ACHN (cell line): ENCODE measurements at regions not wholly inside any gene's neighbourhood (a gene's known extent, or its start where the extent isn't known, plus 50 kb on each side); places are given as distances from the start of the nearest gene placed in this dataset.

Source experiments
- DNase-seq: peaks from one replicate; pipeline ENCODE4 v3.0.0-alpha.2; 2015
- in situ Hi-C: cut with HindIII; loops from 2 replicates; pipeline ENCODE4 v1.10.0; 2017; ENCODE audit warnings: low sequenced_read_pairs, low pct_ligation_motif_present, low pct_unique_long_range_greater_than_20kb

DNA sequence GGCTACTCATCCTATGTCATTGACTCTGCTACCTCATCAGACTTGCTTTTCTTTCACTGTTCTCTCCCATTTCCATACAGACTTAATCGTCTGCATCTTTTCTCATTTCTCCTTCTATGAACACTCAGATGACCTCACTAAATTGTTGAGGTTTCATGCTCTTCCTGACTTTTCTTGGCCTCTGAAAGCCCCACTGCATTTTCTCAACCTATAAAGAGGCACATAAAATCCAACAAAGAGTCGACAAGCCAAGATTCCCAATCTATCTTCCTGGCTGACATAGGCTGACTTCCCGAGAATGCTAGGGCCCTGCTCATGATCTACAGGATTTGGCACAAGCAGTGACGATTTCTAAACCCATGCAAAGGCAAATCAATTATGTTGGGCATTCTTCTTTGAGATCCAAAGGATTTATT is 280.8 kb upstream of the DPYD start:
- DNase-seq = no peak
- in situ Hi-C loops = no loop called here

DNA sequence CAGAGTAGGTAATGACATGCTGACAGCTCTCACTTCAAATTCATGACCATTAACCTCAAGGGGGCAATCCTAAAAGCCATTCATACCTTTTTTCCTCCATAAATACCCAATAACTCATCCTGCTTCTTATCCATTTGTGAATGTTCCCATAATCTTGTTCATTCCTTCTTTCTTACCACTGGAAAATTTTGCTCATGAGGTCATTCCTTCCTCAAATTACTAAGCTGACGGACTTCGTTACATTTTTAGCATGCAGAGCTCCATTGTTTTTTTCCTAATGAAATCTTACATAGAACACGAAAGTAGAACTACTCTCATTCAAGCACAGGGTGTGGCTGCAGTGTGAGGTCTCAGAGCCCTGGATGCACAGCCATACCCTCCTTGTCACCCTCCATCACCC is 276.5 kb upstream of the DPYD start:
- in situ Hi-C loops = no loop called here

DNA sequence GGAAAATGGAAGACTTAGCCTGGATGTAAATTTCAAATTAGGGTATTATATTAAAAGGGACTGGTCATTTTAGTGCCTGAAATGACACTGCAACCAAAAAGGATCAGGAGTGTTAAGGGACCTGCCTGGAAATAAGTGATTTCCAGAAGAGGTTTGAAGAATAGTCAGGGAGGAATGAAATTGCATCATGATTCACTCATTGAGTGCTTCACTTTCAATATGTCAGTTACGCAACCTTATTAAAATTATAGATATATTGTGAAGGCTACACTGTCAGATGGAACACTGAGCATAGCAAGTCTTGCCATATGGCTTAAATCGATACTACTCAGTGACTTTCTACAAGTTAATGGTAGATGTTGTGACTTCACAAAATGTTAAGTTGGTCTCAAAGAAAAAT is 275.2 kb upstream of the DPYD start:
- no peak for DNase-seq
- in situ Hi-C loops = no loop called here

More for the DNA sequence above, 276.5 kb upstream of the DPYD start:
- no peak for DNase-seq

DNA sequence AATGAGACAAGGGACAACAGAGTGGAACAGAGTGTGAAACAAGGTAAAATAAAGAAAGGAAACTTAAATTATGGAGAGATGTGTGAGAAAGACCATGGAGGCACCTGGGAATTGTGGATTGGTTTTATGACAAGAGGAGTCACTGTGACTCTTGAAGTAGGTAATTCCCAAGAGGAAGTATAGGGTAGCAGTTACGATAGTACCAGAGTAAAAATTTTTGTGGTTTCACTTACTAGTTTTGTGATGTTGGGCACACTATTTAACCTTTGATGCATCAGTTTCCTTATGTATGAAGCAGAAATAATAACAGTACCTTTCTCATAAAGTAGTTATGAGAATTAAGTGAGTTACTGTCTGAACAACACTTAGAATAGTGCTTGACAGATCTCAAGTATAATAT is 267.9 kb upstream of the DPYD start:
- no peak for DNase-seq
- in situ Hi-C loops = no loop called here

DNA sequence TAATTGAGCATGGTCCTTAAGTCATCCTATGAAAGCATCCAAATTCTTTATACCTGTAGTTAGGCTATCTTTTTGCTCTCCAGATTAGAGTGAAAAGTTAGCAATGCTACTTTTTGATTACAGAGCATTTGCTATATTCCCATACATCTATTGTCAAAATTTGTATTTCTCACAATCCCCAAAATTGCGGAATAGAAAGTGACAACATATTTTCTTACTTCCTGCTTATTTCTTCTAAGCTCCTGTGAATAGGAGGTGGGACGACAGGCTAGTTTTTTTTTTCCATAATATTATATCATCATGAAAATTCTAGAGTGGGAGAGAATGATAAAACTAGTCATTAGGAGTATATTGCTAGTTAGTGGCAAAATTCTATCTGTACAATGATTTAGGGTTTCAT is 264.0 kb upstream of the DPYD start:
- in situ Hi-C loops = no loop called here
- no peak for DNase-seq

DNA sequence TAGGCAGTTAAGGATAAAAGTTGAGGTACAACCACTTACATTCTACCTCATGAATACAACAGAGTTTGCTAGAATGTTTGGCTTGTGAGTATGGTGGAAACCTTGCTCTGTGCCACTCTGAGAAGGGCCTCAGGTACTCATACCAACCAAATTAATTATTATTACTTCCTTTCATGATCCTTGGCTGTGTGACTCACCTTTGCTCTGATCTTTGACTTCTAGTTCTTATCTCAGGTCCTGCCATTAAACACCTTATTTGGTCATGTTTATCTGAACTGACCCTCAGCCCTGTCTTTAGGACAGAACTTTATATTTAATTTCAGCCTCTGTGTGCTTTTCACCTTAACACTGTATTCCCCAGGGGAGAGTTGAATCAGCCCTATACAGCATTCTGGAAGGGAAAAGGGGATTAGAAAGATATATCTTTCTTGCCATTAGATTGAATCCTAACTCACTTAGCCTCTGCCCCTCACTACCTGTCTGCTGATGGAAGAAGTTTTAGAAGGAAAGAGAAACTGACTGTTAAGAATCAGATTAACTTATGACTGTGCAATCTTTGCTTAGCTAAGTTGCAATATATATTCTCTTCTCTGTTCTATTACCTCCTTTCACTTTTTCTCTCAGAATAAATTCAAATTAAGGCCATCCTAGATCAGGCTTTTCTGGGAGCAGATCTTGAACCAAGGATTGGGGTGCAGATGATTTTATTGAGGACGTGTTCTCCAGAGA is 260.4 kb upstream of the DPYD start:
- in situ Hi-C loops = no loop called here

DNA sequence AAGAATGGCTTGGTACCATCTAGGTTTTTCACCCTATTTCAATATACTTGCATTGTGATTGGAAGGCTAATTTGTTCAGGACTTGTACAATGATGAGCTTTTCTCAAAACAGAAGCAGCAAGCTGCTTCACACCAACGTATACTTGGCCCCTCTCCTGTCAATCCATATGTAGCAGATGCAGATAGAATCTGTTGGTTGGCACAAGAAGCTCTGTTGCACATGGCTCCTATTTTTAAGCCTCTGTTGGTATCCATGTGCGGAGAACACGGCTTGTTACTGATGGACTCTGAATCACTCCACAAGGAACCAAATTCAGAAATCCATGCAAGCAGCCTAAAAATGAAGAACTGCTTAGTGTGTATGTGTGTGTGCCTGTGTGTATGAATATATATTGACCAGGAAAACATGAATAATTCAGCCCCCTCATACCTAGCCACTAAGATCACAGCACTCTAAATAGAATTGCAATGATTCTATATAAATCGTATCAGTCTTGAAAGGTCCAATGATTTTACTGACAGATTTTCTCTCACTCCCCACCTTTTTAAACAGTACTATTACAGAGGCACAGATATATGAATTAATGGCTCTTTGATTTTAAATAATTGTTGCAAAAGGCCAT is 258.4 kb upstream of the DPYD start:
- DNase-seq = no peak
- in situ Hi-C loops = no loop called here

More for the DNA sequence above, 260.4 kb upstream of the DPYD start:
- DNase-seq = no peak

DNA sequence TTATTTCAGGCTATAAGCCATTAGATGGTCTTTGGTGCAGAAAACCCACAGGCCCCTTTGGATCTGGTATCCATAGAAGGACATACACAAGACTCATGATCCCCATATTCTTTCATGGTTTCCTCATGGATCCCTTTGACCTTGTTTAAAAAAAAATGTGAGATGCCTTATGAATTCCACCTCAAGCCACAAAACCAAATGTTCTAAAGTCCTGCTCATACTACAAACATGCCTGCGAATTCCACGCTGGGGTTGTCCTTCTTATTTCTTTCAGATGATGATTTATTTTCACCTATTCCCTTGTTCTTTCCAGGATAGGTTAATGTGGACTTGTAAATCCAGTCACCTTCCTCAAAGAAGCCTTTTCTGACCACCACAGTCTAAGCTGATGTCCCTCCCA is 256.9 kb upstream of the DPYD start:
- in situ Hi-C loops = no loop called here
- DNase-seq = no peak

DNA sequence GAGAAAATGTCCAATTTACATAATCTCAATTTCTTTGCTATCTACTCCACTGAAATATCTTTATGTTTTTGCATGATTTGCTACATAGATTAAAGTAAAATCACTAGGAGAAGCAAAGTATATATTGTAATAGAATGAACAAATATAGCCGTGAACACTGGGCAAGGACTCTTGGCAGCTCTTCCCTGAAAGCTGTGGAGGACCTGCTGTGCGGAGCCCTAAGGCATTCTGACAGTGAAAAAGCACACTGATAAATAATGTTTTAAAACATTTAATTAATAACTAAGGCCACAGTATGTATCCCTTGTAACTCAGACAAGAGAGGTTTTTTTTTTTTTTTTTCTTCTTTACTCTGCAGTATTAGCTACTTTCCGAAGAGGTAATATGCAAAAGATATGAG is 256.1 kb upstream of the DPYD start:
- no peak for DNase-seq
- in situ Hi-C loops = no loop called here

DNA sequence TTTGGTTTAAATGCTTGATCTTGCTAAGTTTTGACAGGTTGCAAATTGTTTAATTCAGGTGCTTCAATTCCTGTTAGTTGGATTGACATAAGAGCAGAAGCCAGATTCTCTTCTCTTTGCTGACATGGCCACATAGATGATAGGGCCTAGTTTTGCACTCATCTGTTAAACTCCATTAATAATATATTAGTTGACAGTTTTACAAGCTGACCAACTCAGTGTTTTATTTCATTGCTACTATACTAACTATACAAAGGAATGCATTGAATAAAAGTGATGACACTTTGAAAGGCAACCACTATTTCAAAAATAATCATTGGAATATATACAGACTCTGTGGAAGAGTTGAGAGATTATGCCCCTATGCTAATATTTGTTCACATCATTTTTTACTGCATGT is 255.6 kb upstream of the DPYD start:
- DNase-seq = no peak
- in situ Hi-C loops = no loop called here

DNA sequence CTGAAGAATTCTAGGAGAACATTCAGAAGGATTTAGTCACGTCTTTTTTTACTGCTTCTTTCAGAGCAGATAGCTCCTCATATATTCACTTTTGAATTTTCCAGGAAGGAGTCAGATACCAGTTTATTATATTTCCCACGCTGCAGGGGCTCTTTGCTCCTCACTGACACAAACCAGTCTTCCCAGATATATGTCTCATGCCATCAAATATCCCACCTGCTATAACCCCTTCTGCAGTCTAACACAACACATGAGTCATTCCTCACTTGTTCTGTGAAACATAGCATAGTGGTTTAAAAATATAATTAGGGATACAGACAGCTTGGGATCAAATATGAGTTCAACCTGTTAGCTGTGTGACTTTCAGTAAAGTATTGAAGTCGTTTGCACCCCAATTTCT is 251.7 kb upstream of the DPYD start:
- no peak for DNase-seq
- in situ Hi-C loops = no loop called here

DNA sequence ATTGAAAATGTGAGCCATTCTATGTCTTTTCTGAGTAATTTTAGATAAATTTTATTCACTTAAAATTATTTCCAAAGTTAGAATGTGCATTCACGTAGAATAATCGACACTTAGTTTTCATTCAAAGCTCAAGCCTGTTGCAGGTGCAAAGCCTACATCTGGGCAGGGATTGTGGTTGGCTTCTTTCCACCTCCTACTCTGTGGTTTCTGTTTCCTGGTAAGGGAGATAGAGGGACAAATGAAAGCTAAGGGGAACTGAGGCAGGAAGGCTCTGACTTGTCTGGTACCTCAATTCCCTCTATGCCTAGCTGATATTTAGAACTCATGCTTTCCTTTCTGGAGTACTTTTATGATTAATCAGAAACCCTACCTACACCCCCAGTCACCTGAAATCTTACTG is 251.2 kb upstream of the DPYD start:
- DNase-seq = no peak
- in situ Hi-C loops = no loop called here

DNA sequence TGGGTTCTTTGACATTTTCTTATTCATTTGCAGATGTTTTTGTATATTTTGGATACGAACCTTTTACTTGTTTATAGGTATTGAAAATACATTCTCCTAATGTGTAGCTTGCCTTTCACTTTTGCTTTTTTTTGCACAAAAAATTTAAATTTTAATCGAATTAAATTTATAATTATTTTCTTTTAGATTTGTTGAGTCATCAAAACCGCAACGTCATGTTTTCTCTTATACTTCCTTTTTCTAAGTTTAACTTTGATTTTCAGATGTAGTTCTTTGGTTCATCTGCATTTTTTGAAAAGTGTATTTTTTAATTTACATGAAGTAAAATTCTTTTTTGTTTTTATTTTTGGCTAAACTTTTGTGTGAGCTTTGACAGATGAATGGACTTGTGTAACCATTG is 243.7 kb upstream of the DPYD start:
- DNase-seq = no peak
- in situ Hi-C loops = no loop called here

DNA sequence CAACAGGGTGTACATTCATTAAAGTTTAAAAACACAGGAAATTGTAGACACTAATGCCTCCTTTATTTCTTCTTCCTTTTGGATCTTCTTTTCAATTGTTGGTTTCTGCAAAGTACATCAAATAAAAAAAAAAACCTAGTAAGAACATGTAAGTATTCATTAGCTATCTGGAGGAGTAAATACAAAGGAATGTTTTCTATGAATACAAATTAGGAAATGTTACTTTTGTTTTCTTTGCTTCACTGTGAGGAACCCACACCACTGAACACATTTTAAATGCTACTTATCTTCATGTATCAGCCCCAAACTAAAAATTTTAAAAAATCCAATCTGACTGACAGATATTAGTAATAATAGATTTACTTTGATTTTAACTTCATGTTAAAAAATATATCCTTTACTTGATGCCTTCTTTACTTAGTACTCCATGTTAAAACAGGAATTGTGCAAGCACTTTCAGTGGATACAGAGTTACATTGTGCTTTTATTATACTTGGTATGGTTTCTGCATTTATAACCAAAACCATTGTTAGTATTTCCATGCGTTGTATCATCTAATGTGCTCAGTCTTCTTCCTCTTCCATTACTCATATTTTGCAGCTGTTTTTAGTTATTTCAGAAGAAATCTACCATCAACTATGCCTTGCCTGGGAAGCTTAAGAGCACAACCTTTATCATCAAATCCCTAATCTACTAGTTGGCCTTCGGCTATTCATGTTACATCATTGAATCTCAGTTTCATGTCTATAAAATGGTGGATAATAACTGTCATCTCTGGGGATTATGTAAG is 236.9 kb upstream of the DPYD start:
- in situ Hi-C loops = no loop called here
- DNase-seq = no peak

DNA sequence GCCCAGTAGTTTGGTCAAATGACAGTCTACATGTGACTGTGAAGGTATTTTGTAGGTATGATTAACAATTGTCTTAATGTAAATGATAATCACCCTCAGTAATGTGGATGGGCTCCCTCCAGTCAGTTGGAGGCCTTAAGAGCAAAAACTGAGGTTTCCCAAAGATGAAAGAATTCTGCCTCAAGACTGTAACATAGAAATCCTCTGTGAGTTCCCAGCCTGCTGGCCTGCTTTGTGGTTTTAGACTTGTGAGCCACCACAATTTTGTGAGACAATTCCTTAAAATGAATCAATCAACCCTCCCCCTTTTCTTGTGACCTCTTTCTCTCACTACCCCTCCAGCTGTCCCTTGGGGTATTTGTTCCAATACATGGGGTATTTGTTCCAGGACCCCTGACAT is 226.4 kb upstream of the DPYD start:
- in situ Hi-C loops = no loop called here
- no peak for DNase-seq

DNA sequence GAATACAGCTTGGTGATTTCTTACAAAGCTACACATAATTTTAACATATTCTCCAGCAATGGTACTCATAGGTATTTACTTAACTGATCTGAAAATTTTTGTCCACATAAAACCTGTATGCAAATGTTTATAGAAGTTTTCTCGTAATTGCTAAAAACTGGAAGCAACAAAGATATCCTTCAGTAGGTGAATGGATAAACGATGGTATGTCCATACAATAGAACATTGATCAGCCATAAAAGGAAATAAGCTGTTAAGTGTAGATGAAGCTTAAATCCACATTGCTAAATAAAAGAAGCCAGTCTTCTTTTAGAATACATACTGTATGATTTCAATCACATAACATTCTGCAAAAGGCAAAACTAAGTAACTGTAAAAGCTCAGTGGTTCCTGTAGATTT is 224.8 kb upstream of the DPYD start:
- in situ Hi-C loops = no loop called here
- no peak for DNase-seq

DNA sequence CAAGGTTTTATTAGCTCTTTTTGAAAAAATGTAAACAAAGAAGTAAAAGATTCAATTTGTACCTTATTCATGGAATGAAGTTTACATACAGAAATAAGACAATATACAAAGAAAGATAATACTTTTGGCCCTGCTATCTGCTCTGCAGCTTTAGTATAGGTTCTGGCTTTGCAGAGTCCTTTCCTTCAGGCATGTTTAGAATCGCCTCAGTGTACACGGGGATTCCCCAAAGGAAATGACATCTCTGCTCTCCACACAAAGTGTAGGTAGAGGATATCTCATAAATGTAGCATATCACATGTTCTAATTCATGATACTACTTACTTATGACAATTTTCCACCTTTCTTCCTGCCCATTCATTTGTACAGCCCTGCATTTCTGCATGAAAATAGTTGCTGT is 222.6 kb upstream of the DPYD start:
- DNase-seq = no peak
- in situ Hi-C loops = no loop called here

DNA sequence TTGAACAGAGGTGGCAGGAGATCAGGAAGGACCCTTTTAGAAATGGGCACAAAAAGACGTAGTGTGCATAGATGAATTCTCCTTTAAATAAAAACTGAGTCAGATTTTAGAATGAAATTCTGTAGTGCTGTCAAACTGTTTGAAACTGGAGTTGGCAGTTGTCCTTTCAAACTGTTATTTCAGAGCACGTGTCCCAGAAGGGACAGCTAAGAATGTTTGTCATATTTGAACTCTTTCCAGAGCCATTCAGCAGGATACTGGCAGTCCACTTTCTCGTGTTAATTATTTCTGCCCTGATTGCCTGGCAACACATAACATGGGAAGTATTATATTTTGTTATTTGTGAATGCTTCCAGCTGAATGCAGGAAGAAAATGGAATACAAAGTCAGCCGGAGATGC is 212.3 kb upstream of the DPYD start:
- in situ Hi-C loops = no loop called here

DNA sequence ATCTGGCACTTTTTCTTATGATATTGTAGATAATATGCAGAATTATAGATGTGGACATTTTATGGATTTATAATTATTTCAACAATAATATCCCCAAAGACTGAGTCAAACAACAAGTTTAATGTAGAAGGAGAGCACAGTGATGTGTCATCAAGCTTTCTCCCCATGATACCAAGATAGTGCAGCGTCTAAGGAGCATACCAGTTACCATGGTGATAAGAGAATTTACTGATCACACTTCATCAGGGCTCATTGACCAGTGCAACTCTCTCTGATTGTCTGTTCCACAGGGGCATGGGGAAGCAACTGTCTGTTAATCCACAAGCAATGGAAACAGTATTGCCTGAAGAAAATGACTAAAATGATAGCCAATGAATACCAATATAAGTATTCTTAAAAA is 209.6 kb upstream of the DPYD start:
- in situ Hi-C loops = no loop called here
- DNase-seq = no peak

More for the DNA sequence above, 212.3 kb upstream of the DPYD start:
- DNase-seq = no peak

DNA sequence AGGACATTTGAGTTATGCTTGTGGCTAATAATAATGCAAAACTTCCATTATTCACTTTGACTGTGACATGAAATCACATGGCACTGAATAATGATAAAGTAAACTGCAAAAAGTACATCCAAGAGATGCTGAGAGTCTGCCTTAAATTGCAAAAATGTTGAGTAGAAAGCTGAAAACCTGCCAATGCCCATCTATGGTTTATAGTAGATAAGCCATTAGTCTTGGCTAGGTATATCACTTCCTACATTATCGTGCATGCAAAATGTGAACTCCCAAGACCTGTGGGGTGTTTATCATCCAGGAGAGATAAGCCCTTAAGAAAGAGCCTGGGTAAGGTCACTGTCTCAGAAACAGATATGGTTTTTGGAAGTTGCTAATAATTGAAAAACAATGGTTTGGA is 208.7 kb upstream of the DPYD start:
- in situ Hi-C loops = no loop called here
- DNase-seq = no peak
